ENCODE measurements at regions not wholly inside any gene's neighbourhood (a gene's known extent, or its start where the extent isn't known, plus 50 kb on each side); places are given as distances from the start of the nearest gene placed in this dataset.

- Mint-ChIP-seq H3K4me3 (ENCODE audit: low read depth, unreplicated experiment) (no peak overlapping the region), H3K36me3 (ENCODE audit: insufficient read depth, unreplicated experiment) (no peaks in the 10 kb centered on the region), H3K9me3 (ENCODE audit: low read depth, unreplicated experiment) (no peaks in the 10 kb centered on the region), H3K27me3 (ENCODE audit: unreplicated experiment) (peaks cover 56% of the 10 kb centered on the region), H3K4me1 (ENCODE audit: low read depth, unreplicated experiment) (no peaks in the 10 kb centered on the region), H3K27ac (ENCODE audit: unreplicated experiment) (no peak overlapping the region)
- CTCF ChIA-PET: no interaction called here
- BruUV-seq (replicated peaks): no TSS peak
- DNase-seq: no peak
- intact Hi-C loops (cut with micrococcal nuclease; ENCODE audit: unreplicated experiment): no loop called here
- TF ChIP-seq, protein P1, sequence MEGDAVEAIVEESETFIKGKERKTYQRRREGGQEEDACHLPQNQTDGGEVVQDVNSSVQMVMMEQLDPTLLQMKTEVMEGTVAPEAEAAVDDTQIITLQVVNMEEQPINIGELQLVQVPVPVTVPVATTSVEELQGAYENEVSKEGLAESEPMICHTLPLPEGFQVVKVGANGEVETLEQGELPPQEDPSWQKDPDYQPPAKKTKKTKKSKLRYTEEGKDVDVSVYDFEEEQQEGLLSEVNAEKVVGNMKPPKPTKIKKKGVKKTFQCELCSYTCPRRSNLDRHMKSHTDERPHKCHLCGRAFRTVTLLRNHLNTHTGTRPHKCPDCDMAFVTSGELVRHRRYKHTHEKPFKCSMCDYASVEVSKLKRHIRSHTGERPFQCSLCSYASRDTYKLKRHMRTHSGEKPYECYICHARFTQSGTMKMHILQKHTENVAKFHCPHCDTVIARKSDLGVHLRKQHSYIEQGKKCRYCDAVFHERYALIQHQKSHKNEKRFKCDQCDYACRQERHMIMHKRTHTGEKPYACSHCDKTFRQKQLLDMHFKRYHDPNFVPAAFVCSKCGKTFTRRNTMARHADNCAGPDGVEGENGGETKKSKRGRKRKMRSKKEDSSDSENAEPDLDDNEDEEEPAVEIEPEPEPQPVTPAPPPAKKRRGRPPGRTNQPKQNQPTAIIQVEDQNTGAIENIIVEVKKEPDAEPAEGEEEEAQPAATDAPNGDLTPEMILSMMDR (IDR thresholded peaks at IDR 0.05; ENCODE audit: unreplicated experiment): no peak
Measured at GRCh38 chr10:124318076-124318475, 100.6 kb downstream of the OAT start.

DNA sequence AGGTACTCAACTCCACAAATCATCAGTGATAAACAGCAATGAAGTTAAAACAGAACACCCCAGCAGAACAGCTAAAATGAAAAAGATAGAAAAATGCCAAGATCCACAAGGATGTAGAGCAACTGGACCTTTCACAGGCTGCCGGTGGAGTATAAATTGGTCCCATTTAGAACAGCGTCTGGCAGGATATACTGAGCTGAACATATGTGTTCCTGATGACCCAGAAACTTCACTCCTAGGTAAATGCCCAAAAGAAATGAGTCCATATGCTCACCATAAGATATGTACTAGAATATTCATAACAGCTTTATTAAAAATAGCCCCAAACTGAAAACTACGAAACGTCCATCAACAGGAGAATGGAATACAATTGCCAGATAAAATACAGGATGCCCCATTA, 102.4 kb downstream of the OAT start:
- Mint-ChIP-seq H3K9me3 (ENCODE audit: low read depth, unreplicated experiment) (no peaks in the 10 kb centered on the region), H3K27ac (ENCODE audit: unreplicated experiment) (no peak overlapping the region), H3K36me3 (ENCODE audit: insufficient read depth, unreplicated experiment) (no peaks in the 10 kb centered on the region), H3K27me3 (ENCODE audit: unreplicated experiment) (peaks cover 49% of the 10 kb centered on the region), H3K4me3 (ENCODE audit: low read depth, unreplicated experiment) (no peak overlapping the region), H3K4me1 (ENCODE audit: low read depth, unreplicated experiment) (no peaks in the 10 kb centered on the region)
- CTCF ChIA-PET: no interaction called here
- BruUV-seq (replicated peaks): no TSS peak
- intact Hi-C loops (cut with micrococcal nuclease; ENCODE audit: unreplicated experiment): no loop called here
- TF ChIP-seq, protein P1 (IDR thresholded peaks at IDR 0.05; ENCODE audit: unreplicated experiment): no peak
- DNase-seq: no peak

DNA sequence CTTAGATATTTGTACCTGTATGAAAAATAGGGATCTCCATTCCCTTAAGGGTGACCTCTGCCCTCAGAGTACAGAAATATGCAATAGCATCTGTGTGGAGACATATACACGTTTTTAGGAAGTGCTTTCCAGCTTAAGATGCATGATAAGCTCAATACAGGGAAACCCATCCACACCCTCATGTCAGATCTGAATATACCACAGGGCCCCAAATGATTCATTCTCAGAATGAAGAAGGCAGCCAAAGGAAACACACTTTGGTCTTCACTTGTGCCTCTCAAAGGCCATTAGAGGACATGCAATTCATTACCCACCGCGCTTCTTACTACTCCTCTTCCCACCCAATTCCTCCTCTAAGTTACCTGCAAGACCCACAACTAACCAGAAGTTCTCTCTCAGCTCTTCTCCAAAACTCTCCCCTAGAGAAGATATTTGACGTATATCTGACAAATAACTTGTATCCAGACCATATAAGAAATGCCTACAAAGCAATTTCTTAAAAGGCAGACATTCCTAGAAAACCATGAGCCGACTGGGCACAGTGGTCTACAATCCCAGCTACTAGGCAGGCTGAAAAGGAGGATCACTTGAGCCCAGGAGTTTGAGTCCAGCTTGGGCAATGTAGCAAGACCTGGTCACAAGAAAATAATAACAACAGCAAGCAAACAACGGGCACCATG, 103.0 kb downstream of the OAT start:
- no TSS peak for BruUV-seq (replicated peaks)

GRCh38 chr10:124313374-124313773, 105.3 kb downstream of the OAT start:
- no peak for DNase-seq

More for the DNA sequence above, 103.0 kb downstream of the OAT start:
- H3K4me3 Mint-ChIP-seq (ENCODE audit: low read depth, unreplicated experiment): no peak overlapping the region
- TF ChIP-seq, protein P1 (IDR thresholded peaks at IDR 0.05; ENCODE audit: unreplicated experiment): no peak
- DNase-seq: no peak
- CTCF ChIA-PET: no interaction called here
- H3K36me3 Mint-ChIP-seq (ENCODE audit: insufficient read depth, unreplicated experiment): no peaks in the 10 kb centered on the region
- no peaks in the 10 kb centered on the region for H3K9me3 Mint-ChIP-seq (ENCODE audit: low read depth, unreplicated experiment)
- no peak overlapping the region for H3K27ac Mint-ChIP-seq (ENCODE audit: unreplicated experiment)
- intact Hi-C loops (cut with micrococcal nuclease; ENCODE audit: unreplicated experiment): no loop called here
- H3K4me1 Mint-ChIP-seq (ENCODE audit: low read depth, unreplicated experiment): no peaks in the 10 kb centered on the region
- H3K27me3 Mint-ChIP-seq (ENCODE audit: unreplicated experiment): peaks cover 49% of the 10 kb centered on the region

More at GRCh38 chr10:124313374-124313773, 105.3 kb downstream of the OAT start:
- no TSS peak for BruUV-seq (replicated peaks)
- no peaks in the 10 kb centered on the region for H3K4me1 Mint-ChIP-seq (ENCODE audit: low read depth, unreplicated experiment)
- intact Hi-C loops (cut with micrococcal nuclease; ENCODE audit: unreplicated experiment): no loop called here
- H3K27me3 Mint-ChIP-seq (ENCODE audit: unreplicated experiment): peaks cover 67% of the 10 kb centered on the region
- H3K4me3 Mint-ChIP-seq (ENCODE audit: low read depth, unreplicated experiment): no peak overlapping the region
- no peaks in the 10 kb centered on the region for H3K36me3 Mint-ChIP-seq (ENCODE audit: insufficient read depth, unreplicated experiment)
- TF ChIP-seq, protein P1 (IDR thresholded peaks at IDR 0.05; ENCODE audit: unreplicated experiment): no peak
- CTCF ChIA-PET: no interaction called here
- no peaks in the 10 kb centered on the region for H3K9me3 Mint-ChIP-seq (ENCODE audit: low read depth, unreplicated experiment)
- H3K27ac Mint-ChIP-seq (ENCODE audit: unreplicated experiment): no peak overlapping the region

All from Calu3 (cell line).